Psoas muscle (tissue), 7 donors: ENCODE measurements at regions not wholly inside any gene's neighbourhood (a gene's known extent, or its start where the extent isn't known, plus 50 kb on each side); places are given as distances from the start of the nearest gene placed in this dataset.

Experiments used
- ATAC-seq, 4 donors: fragments of 200-7000 bp; cut with Tn5 transposase; one replicate each; pipeline ENCODE4 v1.9.1; 2020; ENCODE audit warnings: moderate library complexity in 3 of 4, mild to moderate bottlenecking in 2 of 4
- DNase-seq, 2 donors: peaks; one replicate each; pipeline ENCODE4 v3.0.0-alpha.2; 2020
- H3K27ac ChIP-seq: fragments of 200-600 bp; one replicate; pipeline ENCODE4 v1.8.0; 2022
- H3K27me3 ChIP-seq, 3 donors: fragments of 200-600 bp in 1 of 3; one replicate each; pipeline versions ENCODE4 v1.6.1 to v1.8.0; 2013 to 2022; ENCODE audit warnings: low read length in 2 of 3, mild to moderate bottlenecking in 2 of 3, moderate library complexity in 1 of 3; ENCODE audit not compliant: insufficient read depth in 3 of 3
- H3K36me3 ChIP-seq, 2 donors: fragments of 200-600 bp in 1 of 2; one replicate each; pipeline versions ENCODE4 v1.6.1 to v1.8.0; 2013 to 2022; ENCODE audit warnings: low read depth in 1 of 2, mild to moderate bottlenecking in 1 of 2, moderate library complexity in 1 of 2; ENCODE audit not compliant: insufficient read depth in 1 of 2
- H3K4me1 ChIP-seq: fragments of 200-600 bp; one replicate; pipeline ENCODE4 v1.8.0; 2022
- H3K4me3 ChIP-seq: fragments of 200-600 bp; one replicate; pipeline ENCODE4 v1.8.0; 2022; ENCODE audit warnings: mild to moderate bottlenecking
- H3K9me3 ChIP-seq: fragments of 200-600 bp; one replicate; pipeline ENCODE4 v1.8.0; 2022
- CTCF ChIP-seq: fragments of 200-600 bp; IDR thresholded peaks from one replicate; pipeline ENCODE4 v1.8.0; 2022; ENCODE audit warnings: antibody characterized with exemption
- WGBS, 3 donors: extraction: QIAGEN DNeasy Blood & Tissue Kit; methylation state at CpG; one replicate each; pipeline versions ENCODE4 v1.1.6 to v1.1.7; 2013; 5-methylcytosine and 5-hydroxymethylcytosine counted together
- intact Hi-C, 2 donors: fragments of 100-400 bp; cut with DNase I; formaldehyde crosslinking; loops; one replicate each; pipeline versions ENCODE4 v1.11.0 to v1.14.2; 2022
- donor health status: healthy with polysubstance abuse.
- donor health status: DM: no; HTN: no; CAD: no; lungs with moderate emphysema.
- donor health status: Bipolar disorder and iron deficiency.
- donor health status: healthy.
- donor health status: DM: yes; HTN: yes; CAD: no.
- donor health status: DM: no; HTN: no; CAD: no.
- donor health status: DM: yes; HTN: yes; CAD: no.

GRCh38 chr4:59393780-59394179 lies 1806.3 kb upstream of the ADGRL3 start:
- Histone ChIP-seq H3K27ac (no peak overlapping the region), H3K36me3 (no peaks in the 10 kb centered on the region), H3K4me3 (no peak overlapping the region), H3K9me3 (no peaks in the 10 kb centered on the region), H3K27me3 (no peaks in the 10 kb centered on the region), H3K4me1 (no peaks in the 10 kb centered on the region)
- intact Hi-C loops: no loop called here
- no peak for ATAC-seq
- no peak for TF ChIP-seq CTCF
- DNase-seq: no peak
- 80 to 83% (median 81%) methylated on average over 5 of the region's 5 CpGs for WGBS, 3 donors

- DNase-seq (no peak), ATAC-seq (no peak)
- 69 to 75% (median 71%) methylated on average over 4 of the region's 4 CpGs for WGBS, 3 donors
- Histone ChIP-seq H3K9me3 (no peaks in the 10 kb centered on the region), H3K27me3 (no peaks in the 10 kb centered on the region), H3K36me3 (no peaks in the 10 kb centered on the region), H3K4me1 (no peaks in the 10 kb centered on the region), H3K4me3 (no peak overlapping the region), H3K27ac (no peak overlapping the region)
- intact Hi-C loops: no loop called here
- TF ChIP-seq CTCF: no peak
Measured at GRCh38 chr4:59400334-59400733, 1799.8 kb upstream of the ADGRL3 start.

GRCh38 chr4:59409647-59410046 lies 1790.5 kb upstream of the ADGRL3 start:
- no peak for DNase-seq
- H3K36me3 ChIP-seq: no peaks in the 10 kb centered on the region
- TF ChIP-seq CTCF: no peak
- no peak overlapping the region for H3K4me3 ChIP-seq
- H3K27ac ChIP-seq: no peak overlapping the region
- no peak for ATAC-seq
- H3K9me3 ChIP-seq: peaks cover 6% of the 10 kb centered on the region
- no peaks in the 10 kb centered on the region for H3K27me3 ChIP-seq
- intact Hi-C loops: no loop called here
- H3K4me1 ChIP-seq: no peaks in the 10 kb centered on the region

GRCh38 chr4:59412739-59413138 lies 1787.4 kb upstream of the ADGRL3 start:
- H3K36me3 ChIP-seq: no peaks in the 10 kb centered on the region
- H3K4me1 ChIP-seq: no peaks in the 10 kb centered on the region
- intact Hi-C loops: no loop called here
- WGBS, 3 donors: 52 to 84% (median 65%) methylated on average over 5 of the region's 5 CpGs
- ATAC-seq: no peak
- peaks cover 6% of the 10 kb centered on the region for H3K9me3 ChIP-seq
- no peak overlapping the region for H3K4me3 ChIP-seq
- DNase-seq: no peak
- no peak for TF ChIP-seq CTCF
- H3K27me3 ChIP-seq: no peaks in the 10 kb centered on the region
- H3K27ac ChIP-seq: no peak overlapping the region

GRCh38 chr4:59455751-59456150 lies 1744.4 kb upstream of the ADGRL3 start:
- no peak overlapping the region for H3K4me3 ChIP-seq
- no peak for DNase-seq
- H3K36me3 ChIP-seq: no peaks in the 10 kb centered on the region
- H3K4me1 ChIP-seq: no peaks in the 10 kb centered on the region
- no peak overlapping the region for H3K27ac ChIP-seq
- no peaks in the 10 kb centered on the region for H3K9me3 ChIP-seq
- no peak for TF ChIP-seq CTCF
- H3K27me3 ChIP-seq: peaks cover 0 to 2% (median 0%) of the 10 kb centered on the region in 3 donors
- ATAC-seq: no peak
- intact Hi-C loops: no loop called here
